ENCODE measurements at regions not wholly inside any gene's neighbourhood (a gene's known extent, or its start where the extent isn't known, plus 50 kb on each side); places are given as distances from the start of the nearest gene placed in this dataset.
"Not testable (repeated sequence)": the region's sequence is repeated elsewhere in the genome, so short reads cannot be mapped to it uniquely, and the experiment has no call there.

DNA sequence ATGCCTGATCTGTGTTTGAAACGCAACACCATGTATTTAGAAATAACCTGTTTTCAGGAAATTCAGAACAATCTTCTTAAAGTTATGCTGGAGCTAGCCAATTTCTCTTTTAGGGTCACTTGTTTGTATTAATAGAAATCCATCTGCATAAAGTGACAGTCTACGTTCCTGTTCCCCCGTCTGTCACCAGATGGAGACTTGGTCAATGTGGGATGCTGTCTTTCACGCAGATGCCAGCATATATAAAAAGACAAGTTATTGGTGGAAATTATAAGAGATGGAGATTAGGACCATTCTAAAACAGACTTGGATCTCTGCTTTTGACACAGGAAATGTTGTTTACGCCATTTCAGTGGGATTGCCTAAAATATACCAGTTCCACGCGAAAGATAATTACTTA is 162.5 kb upstream of the STMND1 start:
- Histone ChIP-seq H3K4me3 (no peak overlapping the region), H3K4me1 (replicated peaks) (no peaks in the 10 kb centered on the region), H3K27ac (no peak overlapping the region), H3K36me3 (no peaks in the 10 kb centered on the region), H3K27me3 (replicated peaks; ENCODE audit: insufficient read depth) (no peaks in the 10 kb centered on the region), H3K9me3 (no peaks in the 10 kb centered on the region)
- intact Hi-C loops (cut with DNase I) = no loop called here
- no peak for DNase-seq (ENCODE audit: low spot score)
- 90% methylated on average over 7 of the region's 7 CpGs for WGBS
- TF ChIP-seq POLR2A (IDR thresholded peaks at IDR 0.05) (no peak), POLR2AphosphoS5 (IDR thresholded peaks at IDR 0.05) (no peak)
- TF ChIP-seq, protein P1, sequence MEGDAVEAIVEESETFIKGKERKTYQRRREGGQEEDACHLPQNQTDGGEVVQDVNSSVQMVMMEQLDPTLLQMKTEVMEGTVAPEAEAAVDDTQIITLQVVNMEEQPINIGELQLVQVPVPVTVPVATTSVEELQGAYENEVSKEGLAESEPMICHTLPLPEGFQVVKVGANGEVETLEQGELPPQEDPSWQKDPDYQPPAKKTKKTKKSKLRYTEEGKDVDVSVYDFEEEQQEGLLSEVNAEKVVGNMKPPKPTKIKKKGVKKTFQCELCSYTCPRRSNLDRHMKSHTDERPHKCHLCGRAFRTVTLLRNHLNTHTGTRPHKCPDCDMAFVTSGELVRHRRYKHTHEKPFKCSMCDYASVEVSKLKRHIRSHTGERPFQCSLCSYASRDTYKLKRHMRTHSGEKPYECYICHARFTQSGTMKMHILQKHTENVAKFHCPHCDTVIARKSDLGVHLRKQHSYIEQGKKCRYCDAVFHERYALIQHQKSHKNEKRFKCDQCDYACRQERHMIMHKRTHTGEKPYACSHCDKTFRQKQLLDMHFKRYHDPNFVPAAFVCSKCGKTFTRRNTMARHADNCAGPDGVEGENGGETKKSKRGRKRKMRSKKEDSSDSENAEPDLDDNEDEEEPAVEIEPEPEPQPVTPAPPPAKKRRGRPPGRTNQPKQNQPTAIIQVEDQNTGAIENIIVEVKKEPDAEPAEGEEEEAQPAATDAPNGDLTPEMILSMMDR (IDR thresholded peaks at IDR 0.05) = no peak

DNA sequence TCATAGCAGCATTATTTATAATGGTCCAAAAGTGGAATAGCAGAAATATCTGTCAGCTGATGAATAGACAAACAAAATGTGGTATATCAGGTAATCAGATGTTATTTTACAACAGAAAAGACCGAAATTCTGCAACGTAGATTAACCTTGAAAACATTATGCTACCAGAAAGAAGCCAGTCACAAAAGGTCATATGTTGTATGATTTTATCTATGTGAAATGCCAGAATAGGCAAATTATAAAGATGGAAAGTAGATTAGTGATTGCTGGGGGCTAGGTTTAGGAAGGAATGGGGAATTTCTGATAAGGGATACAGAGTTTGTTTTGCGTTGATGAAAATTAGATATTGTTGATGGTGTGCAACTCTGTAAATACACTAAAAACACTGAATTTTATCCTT is 165.0 kb upstream of the STMND1 start:
- no peak overlapping the region for H3K4me3 ChIP-seq
- H3K27me3 ChIP-seq (replicated peaks; ENCODE audit: insufficient read depth) = no peaks in the 10 kb centered on the region
- TF ChIP-seq, protein P1 (IDR thresholded peaks at IDR 0.05) = no peak
- TF ChIP-seq POLR2AphosphoS5 (IDR thresholded peaks at IDR 0.05) (no peak), POLR2A (IDR thresholded peaks at IDR 0.05) (no peak)
- no peak for DNase-seq (ENCODE audit: low spot score)
- H3K36me3 ChIP-seq = no peaks in the 10 kb centered on the region
- intact Hi-C loops (cut with DNase I) = no loop called here
- no peaks in the 10 kb centered on the region for H3K9me3 ChIP-seq
- no peaks in the 10 kb centered on the region for H3K4me1 ChIP-seq (replicated peaks)
- H3K27ac ChIP-seq = no peak overlapping the region
- 91% methylated on average over 3 of the region's 3 CpGs for WGBS

DNA sequence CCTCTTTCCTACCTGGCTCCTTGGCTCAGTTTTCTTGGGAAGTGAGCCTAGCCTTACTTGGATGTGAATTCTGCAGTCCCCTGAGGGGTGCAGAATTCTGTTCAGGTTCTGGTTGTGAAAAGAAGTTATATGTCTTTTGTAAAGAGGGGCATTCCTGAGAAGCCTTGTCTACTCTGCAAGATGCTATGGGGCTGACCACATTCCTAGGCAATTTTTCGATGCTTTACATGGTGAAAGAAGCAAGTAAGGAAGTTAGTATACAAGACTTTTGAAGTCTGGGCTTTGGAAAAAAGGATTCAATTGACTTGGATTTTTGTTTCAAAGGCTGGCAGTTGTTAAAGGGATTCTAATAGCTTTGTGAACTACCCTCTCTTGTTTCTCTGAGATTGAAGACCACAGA is 167.9 kb upstream of the STMND1 start:
- TF ChIP-seq, protein P1 (IDR thresholded peaks at IDR 0.05) = no peak
- TF ChIP-seq POLR2A (IDR thresholded peaks at IDR 0.05) (no peak), POLR2AphosphoS5 (IDR thresholded peaks at IDR 0.05) (no peak)
- H3K36me3 ChIP-seq = no peaks in the 10 kb centered on the region
- H3K4me3 ChIP-seq = no peak overlapping the region
- no peaks in the 10 kb centered on the region for H3K4me1 ChIP-seq (replicated peaks)
- WGBS = 56% methylated on average over 1 of the region's 1 CpG
- intact Hi-C loops (cut with DNase I) = no loop called here
- no peak for DNase-seq (ENCODE audit: low spot score)
- no peak overlapping the region for H3K27ac ChIP-seq
- H3K27me3 ChIP-seq (replicated peaks; ENCODE audit: insufficient read depth) = no peaks in the 10 kb centered on the region
- H3K9me3 ChIP-seq = no peaks in the 10 kb centered on the region

DNA sequence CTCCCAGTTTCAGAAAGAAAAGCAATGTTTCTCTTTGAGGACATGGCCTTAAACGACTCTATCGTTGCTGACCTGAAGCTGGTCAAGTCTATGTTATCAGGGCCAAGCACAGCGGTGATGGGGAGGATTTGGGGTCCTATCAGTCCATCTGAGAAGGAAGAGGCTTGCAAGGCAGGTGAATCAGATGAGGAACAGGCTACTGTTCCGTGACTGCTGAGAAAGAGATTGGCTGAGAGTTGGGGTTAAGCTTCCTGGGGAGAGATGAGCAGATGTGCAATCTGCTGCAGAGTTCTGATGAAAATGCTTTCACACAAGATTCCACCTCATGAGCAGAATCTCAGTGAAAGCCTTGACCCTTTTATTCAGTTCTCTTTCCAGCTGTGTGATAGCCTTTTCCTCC is 168.3 kb upstream of the STMND1 start:
- intact Hi-C loops (cut with DNase I) = no loop called here
- H3K27me3 ChIP-seq (replicated peaks; ENCODE audit: insufficient read depth) = no peaks in the 10 kb centered on the region

DNA sequence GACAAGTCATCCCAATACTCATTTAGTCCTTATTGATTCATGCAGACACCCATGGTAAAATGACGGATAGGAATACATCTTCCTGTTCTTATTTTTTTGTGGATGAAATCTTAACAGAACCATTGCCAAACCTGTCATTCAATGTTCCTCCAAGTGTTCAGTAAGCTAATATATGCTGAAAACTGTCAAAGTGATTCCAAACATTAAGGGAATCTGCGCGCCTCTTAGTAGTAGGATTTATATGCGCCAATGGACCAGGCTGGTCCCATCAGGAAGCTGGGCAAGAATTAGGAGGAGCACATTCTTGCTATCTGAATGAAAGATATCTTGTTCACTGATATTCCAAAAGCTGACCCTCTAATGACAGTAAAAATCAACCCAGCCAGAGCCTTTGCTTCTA is 168.9 kb upstream of the STMND1 start:
- intact Hi-C loops (cut with DNase I) = no loop called here
- DNase-seq (ENCODE audit: low spot score) = no peak
- TF ChIP-seq, protein P1 (IDR thresholded peaks at IDR 0.05) = no peak
- TF ChIP-seq POLR2AphosphoS5 (IDR thresholded peaks at IDR 0.05) (no peak), POLR2A (IDR thresholded peaks at IDR 0.05) (no peak)
- Histone ChIP-seq H3K4me1 (replicated peaks) (no peaks in the 10 kb centered on the region), H3K27ac (no peak overlapping the region), H3K4me3 (no peak overlapping the region), H3K27me3 (replicated peaks; ENCODE audit: insufficient read depth) (no peaks in the 10 kb centered on the region), H3K36me3 (no peaks in the 10 kb centered on the region), H3K9me3 (no peaks in the 10 kb centered on the region)
- 98% methylated on average over 4 of the region's 4 CpGs for WGBS

More for the DNA sequence above, 168.3 kb upstream of the STMND1 start:
- Histone ChIP-seq H3K4me1 (replicated peaks) (no peaks in the 10 kb centered on the region), H3K36me3 (no peaks in the 10 kb centered on the region), H3K9me3 (no peaks in the 10 kb centered on the region), H3K4me3 (no peak overlapping the region), H3K27ac (no peak overlapping the region)
- TF ChIP-seq, protein P1 (IDR thresholded peaks at IDR 0.05) = no peak
- TF ChIP-seq POLR2AphosphoS5 (IDR thresholded peaks at IDR 0.05) (no peak), POLR2A (IDR thresholded peaks at IDR 0.05) (no peak)
- no peak for DNase-seq (ENCODE audit: low spot score)
- 94% methylated on average over 4 of the region's 4 CpGs for WGBS

DNA sequence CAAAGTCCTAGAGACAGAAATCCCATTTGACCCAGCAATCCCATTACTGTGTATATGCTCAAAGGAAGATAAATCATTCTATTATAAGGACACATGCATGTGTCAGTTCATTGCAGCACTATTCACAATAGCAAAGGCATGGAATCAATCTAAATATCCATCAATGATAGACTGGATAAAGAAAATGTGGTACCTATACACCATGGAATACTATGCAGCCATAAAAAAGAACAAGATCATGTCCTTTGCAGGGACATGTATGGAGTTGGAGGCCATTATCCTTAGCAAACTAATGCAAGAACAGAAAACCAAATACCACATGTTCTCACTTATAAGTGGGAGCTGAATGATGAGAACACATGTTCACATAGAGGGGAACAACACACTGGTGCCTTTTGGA is 169.8 kb upstream of the ATXN1 start:
- intact Hi-C loops (cut with DNase I); H3K27me3 ChIP-seq (replicated peaks; ENCODE audit: insufficient read depth); H3K36me3 ChIP-seq; H3K9me3 ChIP-seq; DNase-seq (ENCODE audit: low spot score); H3K4me3 ChIP-seq; H3K27ac ChIP-seq; H3K4me1 ChIP-seq (replicated peaks): not testable (repeated sequence)

Measured in prostate gland (tissue), 2 donors.